ENCODE measurements at regions not wholly inside any gene's neighbourhood (a gene's known extent, or its start where the extent isn't known, plus 50 kb on each side); places are given as distances from the start of the nearest gene placed in this dataset.

DNA sequence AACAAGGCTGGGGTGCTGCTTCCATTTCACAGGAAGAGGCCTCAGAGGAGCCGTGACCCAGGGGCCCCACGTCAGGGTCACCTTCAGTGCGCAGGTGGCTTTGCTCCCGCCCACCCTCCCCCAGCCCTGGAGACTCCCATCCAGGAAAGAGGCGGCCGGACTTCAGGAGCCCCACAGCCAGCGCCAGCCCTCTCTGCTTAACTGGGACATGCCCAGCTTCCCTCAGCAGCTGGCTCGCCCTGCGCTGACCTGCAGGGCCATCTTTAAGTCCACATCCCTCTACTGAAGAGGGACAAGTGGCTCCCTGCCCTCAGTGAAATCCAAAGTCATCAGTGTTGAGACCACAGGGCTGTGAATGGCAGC, 141.9 kb upstream of the PPP2R2D start:
- H3K27ac ChIP-seq, result no peak overlapping the region
- WGBS, 2 donors (ENCODE audit: low coverage in 1 of 2), result 50% methylated on average over 4 of the region's 9 CpGs; no CpG with 5 or more reads in 1 of the 2 donors
- no peaks in the 10 kb centered on the region for H3K9me3 ChIP-seq
- ATAC-seq, result no peak
- H3K27me3 ChIP-seq, result peaks cover 15% of the 10 kb centered on the region
- TF ChIP-seq POLR2AphosphoS5 (IDR thresholded peaks at IDR 0.05) (no peak), EP300 (IDR thresholded peaks at IDR 0.05) (no peak), POLR2A (IDR thresholded peaks at IDR 0.05) (no peak)
- TF ChIP-seq, protein P1, sequence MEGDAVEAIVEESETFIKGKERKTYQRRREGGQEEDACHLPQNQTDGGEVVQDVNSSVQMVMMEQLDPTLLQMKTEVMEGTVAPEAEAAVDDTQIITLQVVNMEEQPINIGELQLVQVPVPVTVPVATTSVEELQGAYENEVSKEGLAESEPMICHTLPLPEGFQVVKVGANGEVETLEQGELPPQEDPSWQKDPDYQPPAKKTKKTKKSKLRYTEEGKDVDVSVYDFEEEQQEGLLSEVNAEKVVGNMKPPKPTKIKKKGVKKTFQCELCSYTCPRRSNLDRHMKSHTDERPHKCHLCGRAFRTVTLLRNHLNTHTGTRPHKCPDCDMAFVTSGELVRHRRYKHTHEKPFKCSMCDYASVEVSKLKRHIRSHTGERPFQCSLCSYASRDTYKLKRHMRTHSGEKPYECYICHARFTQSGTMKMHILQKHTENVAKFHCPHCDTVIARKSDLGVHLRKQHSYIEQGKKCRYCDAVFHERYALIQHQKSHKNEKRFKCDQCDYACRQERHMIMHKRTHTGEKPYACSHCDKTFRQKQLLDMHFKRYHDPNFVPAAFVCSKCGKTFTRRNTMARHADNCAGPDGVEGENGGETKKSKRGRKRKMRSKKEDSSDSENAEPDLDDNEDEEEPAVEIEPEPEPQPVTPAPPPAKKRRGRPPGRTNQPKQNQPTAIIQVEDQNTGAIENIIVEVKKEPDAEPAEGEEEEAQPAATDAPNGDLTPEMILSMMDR (IDR thresholded peaks at IDR 0.05), result no peak
- no peaks in the 10 kb centered on the region for H3K36me3 ChIP-seq
- H3K4me3 ChIP-seq, result no peak overlapping the region
- H3K4me1 ChIP-seq, result no peaks in the 10 kb centered on the region

DNA sequence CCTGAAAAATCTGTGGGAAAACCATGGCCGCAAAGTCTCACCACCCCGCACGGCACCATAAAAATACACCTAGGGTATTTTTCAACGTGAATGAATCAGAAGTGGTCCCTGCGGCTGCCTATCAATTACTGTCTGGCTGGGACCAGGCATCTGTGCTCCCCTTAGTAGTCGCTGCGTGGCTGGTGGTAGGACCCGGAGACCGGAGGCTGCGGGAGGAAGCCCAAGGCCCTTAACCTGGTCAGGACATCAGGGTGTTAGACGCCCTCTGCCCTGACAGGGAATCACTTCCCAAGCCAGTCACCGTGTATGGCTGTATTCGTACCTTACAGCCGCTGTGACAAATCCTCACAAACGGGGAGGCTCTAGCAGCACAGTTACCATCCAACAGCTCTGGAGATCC, 141.5 kb upstream of the PPP2R2D start:
- Histone ChIP-seq H3K9me3 (no peaks in the 10 kb centered on the region), H3K27ac (no peak overlapping the region), H3K27me3 (peaks cover 15% of the 10 kb centered on the region), H3K4me3 (no peak overlapping the region), H3K36me3 (no peaks in the 10 kb centered on the region), H3K4me1 (no peaks in the 10 kb centered on the region)
- TF ChIP-seq POLR2AphosphoS5 (IDR thresholded peaks at IDR 0.05) (no peak), EP300 (IDR thresholded peaks at IDR 0.05) (no peak), POLR2A (IDR thresholded peaks at IDR 0.05) (no peak)
- TF ChIP-seq, protein P1 (IDR thresholded peaks at IDR 0.05), result no peak
- 90 to 100% methylated on average over 1 to 3 of the region's 15 CpGs for WGBS, 2 donors (ENCODE audit: low coverage in 1 of 2)
- ATAC-seq, result no peak

DNA sequence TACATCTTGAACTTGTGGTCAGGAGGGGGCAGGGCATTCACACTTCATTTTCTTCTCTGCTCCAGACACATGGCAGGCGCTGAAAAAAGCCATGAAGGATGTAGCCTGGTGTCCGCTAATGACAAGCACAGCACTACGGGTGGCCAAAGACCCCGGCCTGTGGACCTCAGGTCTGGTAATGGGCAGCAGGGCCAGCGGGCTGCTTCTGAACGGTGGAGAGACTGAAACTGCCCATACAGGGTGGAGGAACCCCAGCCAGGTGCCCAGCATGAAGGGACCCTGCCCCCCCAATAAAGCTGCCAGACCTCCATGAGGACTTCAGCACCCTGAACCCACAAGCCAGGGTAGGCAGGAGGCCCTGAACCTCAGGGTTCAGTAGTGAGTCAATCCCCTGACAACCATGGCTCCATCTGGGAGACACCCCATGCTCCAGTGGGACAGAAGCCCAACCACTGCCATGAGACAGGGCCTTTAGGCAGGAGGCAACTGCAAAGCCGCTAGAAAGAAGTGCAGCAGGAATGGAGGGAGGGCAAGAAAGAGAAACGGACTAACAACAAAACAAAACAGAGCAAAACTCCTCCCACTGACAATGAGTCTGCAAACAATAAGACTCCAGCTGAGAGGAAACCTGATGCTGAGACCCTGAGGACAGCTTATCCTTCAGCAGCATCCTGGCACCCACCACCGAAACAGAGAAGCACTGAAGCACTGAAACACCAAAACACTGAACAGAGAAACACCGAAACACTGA, 140.2 kb upstream of the PPP2R2D start:
- 81 to 86% methylated on average over 3 to 7 of the region's 10 CpGs for WGBS, 2 donors (ENCODE audit: low coverage in 1 of 2)
- TF ChIP-seq POLR2AphosphoS5 (IDR thresholded peaks at IDR 0.05) (no peak), EP300 (IDR thresholded peaks at IDR 0.05) (no peak), POLR2A (IDR thresholded peaks at IDR 0.05) (no peak)
- TF ChIP-seq, protein P1 (IDR thresholded peaks at IDR 0.05), result no peak
- Histone ChIP-seq H3K36me3 (no peaks in the 10 kb centered on the region), H3K27me3 (peaks cover 15% of the 10 kb centered on the region), H3K4me1 (no peaks in the 10 kb centered on the region), H3K4me3 (no peak overlapping the region), H3K27ac (no peak overlapping the region), H3K9me3 (no peaks in the 10 kb centered on the region)
- no peak for ATAC-seq

GRCh38 chr10:131762789-131763696, 137.8 kb upstream of the PPP2R2D start:
- H3K27me3 ChIP-seq, result peaks cover 15% of the 10 kb centered on the region
- no peaks in the 10 kb centered on the region for H3K4me1 ChIP-seq
- no peak for ATAC-seq
- TF ChIP-seq POLR2AphosphoS5 (IDR thresholded peaks at IDR 0.05) (no peak), POLR2A (IDR thresholded peaks at IDR 0.05) (no peak), EP300 (IDR thresholded peaks at IDR 0.05) (no peak)
- TF ChIP-seq, protein P1 (IDR thresholded peaks at IDR 0.05), result no peak
- H3K36me3 ChIP-seq, result no peaks in the 10 kb centered on the region
- H3K4me3 ChIP-seq, result no peak overlapping the region
- 69 to 76% methylated on average over 3 to 11 of the region's 15 CpGs for WGBS, 2 donors (ENCODE audit: low coverage in 1 of 2)
- no peaks in the 10 kb centered on the region for H3K9me3 ChIP-seq
- no peak overlapping the region for H3K27ac ChIP-seq

Measured in gastroesophageal sphincter (tissue), 4 donors.